ACC112 (cell line): ENCODE measurements at regions not wholly inside any gene's neighbourhood (a gene's known extent, or its start where the extent isn't known, plus 50 kb on each side); places are given as distances from the start of the nearest gene placed in this dataset.

Source experiments
- H2AFZ ChIP-seq: fragments of 200-600 bp; sonication (generic); one replicate; pipeline ENCODE4 v1.6.0; 2017; ENCODE audit warnings: antibody characterized with exemption, low read length; ENCODE audit not compliant: unreplicated experiment
- H3K27ac ChIP-seq: fragments of 200-600 bp; sonication (generic); 2 replicates; pipeline ENCODE4 v1.5.1; 2014; ENCODE audit warnings: low read depth, mild to moderate bottlenecking, antibody characterized with exemption, low read length, moderate library complexity
- H3K27me3 ChIP-seq: fragments of 200-600 bp; sonication (generic); 2 replicates; pipeline ENCODE4 v1.6.1; 2014; ENCODE audit warnings: mild to moderate bottlenecking, antibody characterized with exemption, low read length, moderate library complexity, mixed read lengths; ENCODE audit not compliant: insufficient read depth
- H3K36me3 ChIP-seq: fragments of 200-600 bp; sonication (generic); 2 replicates; pipeline ENCODE4 v1.6.1; 2016; ENCODE audit warnings: mild to moderate bottlenecking, antibody characterized with exemption, low read length, moderate library complexity, mixed read lengths; ENCODE audit not compliant: insufficient read depth
- H3K4me1 ChIP-seq: fragments of 200-600 bp; sonication (generic); one replicate; pipeline ENCODE4 v1.6.1; 2016; ENCODE audit warnings: low read length, mixed read lengths; ENCODE audit not compliant: insufficient read depth, unreplicated experiment, control insufficient read depth
- H3K4me3 ChIP-seq: fragments of 200-600 bp; sonication (generic); 2 replicates; pipeline ENCODE4 v1.5.1; 2014; ENCODE audit warnings: mild to moderate bottlenecking, low read depth, low read length
- H3K79me2 ChIP-seq: fragments of 200-600 bp; sonication (generic); one replicate; pipeline ENCODE4 v1.6.0; 2016; ENCODE audit warnings: low read length; ENCODE audit not compliant: control insufficient read depth, unreplicated experiment, insufficient read depth

DNA sequence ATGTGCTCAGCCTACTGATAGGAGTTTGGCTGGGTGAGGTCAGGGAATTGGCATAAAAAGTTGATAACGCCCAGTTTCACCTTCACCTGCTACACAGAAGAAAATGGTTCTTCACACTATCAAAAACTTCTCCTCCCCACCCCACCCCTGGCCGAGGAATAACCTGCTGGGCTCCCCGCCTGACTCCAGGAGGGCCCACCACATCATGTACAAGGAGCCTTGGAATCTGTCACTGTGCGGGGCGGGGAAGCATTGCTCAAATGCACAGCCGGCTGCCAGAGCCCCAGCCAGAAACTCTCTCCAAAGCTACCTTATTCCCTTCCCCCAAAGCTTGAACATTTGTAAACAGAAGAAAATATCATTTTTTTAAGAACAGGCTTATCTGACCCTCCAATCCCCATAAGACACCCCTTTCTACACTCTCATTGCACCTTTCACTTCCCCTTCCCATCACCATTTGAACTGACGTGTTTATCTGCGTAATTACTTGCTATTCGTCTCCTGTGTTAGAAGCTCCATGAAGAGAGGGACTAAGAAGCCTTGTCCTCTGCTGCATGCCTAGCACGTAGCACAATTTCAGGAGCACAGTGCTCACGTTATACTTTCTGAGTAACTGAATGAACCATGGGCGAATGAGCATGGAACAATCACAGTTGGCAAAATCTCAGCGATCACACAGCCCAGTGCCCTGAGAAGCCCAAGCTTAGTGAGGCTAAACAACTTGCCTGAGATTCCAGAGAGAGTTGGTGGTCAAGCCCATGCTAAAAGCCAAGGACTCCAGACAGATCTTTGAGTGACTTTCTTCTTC lies 82.9 kb downstream of the HES1 start:
- Histone ChIP-seq H3K4me1 (no peaks in the 10 kb centered on the region), H2AFZ (no peak overlapping the region), H3K27me3 (peaks cover 37% of the 10 kb centered on the region), H3K36me3 (no peaks in the 10 kb centered on the region), H3K27ac (no peak overlapping the region), H3K4me3 (no peak overlapping the region), H3K79me2 (no peaks in the 10 kb centered on the region)

DNA sequence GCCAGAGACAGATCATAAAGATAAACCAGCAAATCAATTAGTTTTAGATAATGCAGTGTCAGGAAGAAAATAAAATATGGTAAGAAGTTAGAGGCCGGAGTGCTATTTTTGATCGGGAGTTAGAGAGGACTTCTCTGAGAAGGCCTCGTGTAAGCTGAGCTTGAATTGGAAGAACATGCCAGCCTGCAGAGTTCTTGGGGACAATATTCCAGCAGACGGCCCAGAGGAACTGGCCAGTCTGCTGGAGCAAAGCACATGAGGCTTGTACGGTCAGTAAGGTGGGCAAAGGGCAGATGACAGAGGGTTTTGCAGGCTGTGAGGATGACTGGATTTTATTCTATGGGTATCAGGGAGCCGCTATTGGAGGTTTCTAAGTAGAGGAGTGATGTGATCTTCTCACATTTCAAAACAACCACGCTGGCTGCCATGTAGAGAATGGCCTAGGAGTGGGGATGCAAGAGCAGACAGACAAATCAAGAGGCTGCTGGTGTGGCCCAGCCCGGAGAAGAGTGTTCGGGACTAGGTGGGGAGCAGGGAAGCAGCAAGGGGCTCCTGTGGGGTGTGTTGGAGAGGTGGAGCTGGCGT lies 84.0 kb downstream of the HES1 start:
- Histone ChIP-seq H3K4me1 (no peaks in the 10 kb centered on the region), H2AFZ (no peak overlapping the region)

DNA sequence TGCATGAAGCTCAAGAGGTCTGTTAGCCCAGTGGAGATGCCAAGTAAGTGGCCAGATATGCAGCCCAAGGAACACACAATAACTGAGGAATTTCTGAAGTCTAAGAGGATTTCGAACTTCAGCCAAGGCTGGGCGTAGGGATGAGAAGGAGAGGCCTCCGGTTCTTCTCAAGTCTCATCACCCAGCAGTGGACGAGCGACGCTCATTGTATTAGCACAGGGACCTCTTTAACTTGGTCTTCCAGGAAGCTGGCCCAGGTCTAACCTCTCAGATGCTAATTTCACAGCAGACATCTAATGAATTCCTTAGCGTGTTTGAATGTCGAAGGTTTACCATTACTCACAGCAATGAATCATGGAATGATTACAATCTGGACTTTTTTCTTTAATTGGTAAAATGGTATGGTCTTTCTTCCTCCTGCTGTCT lies 85.0 kb downstream of the HES1 start:
- Histone ChIP-seq H3K36me3 (no peaks in the 10 kb centered on the region), H3K79me2 (no peaks in the 10 kb centered on the region), H3K4me3 (no peak overlapping the region), H3K27ac (no peak overlapping the region), H2AFZ (no peak overlapping the region), H3K27me3 (peaks cover 45% of the 10 kb centered on the region), H3K4me1 (no peaks in the 10 kb centered on the region)

More for the DNA sequence above, 84.0 kb downstream of the HES1 start:
- Histone ChIP-seq H3K27ac (no peak overlapping the region), H3K27me3 (peaks cover 40% of the 10 kb centered on the region), H3K79me2 (no peaks in the 10 kb centered on the region), H3K36me3 (no peaks in the 10 kb centered on the region), H3K4me3 (no peak overlapping the region)

DNA sequence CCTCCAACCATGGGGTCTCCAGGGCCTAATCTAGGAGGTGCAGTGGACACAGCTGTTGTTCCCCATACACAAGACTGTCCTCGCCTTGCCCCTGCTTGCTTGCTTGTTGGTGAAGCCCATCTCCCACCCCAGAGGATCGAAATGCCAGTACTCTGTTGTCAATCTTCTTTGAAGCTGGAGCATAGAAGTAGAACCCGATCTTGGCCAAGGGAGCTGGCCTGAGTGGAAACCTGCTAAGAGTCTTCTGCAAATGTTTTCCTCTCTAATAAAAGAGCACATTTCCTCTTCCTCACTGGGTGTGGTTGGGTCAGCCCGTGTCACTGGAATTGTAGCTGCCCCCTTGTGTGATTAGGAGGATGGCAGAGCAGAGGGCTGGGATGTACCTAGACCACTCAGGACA lies 85.4 kb downstream of the HES1 start:
- peaks cover 47% of the 10 kb centered on the region for H3K27me3 ChIP-seq
- H3K79me2 ChIP-seq: no peaks in the 10 kb centered on the region
- H3K4me1 ChIP-seq: no peaks in the 10 kb centered on the region
- H3K27ac ChIP-seq: no peak overlapping the region
- H3K36me3 ChIP-seq: no peaks in the 10 kb centered on the region
- H2AFZ ChIP-seq: no peak overlapping the region
- H3K4me3 ChIP-seq: no peak overlapping the region

DNA sequence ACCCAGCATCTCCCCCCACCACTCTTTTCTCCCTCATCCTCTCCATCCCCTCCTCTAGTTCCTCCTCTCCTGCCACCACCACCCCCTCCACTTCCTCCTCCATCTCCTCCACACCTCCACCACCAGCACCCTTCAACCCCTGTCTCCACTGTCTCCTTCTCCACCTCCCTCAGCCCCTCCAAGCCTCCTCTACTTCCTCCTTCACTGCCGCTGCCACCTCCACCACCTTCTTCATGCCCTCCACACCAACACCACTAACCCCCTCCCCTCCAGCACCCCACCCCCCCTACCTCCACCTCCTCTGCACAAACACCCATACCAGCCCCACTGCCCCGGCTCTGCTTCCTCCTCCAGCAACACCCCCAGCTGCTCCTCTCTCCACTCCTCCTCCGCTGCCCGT lies 88.0 kb downstream of the HES1 start:
- no peaks in the 10 kb centered on the region for H3K4me1 ChIP-seq
- H3K79me2 ChIP-seq: no peaks in the 10 kb centered on the region
- H3K27ac ChIP-seq: no peak overlapping the region

DNA sequence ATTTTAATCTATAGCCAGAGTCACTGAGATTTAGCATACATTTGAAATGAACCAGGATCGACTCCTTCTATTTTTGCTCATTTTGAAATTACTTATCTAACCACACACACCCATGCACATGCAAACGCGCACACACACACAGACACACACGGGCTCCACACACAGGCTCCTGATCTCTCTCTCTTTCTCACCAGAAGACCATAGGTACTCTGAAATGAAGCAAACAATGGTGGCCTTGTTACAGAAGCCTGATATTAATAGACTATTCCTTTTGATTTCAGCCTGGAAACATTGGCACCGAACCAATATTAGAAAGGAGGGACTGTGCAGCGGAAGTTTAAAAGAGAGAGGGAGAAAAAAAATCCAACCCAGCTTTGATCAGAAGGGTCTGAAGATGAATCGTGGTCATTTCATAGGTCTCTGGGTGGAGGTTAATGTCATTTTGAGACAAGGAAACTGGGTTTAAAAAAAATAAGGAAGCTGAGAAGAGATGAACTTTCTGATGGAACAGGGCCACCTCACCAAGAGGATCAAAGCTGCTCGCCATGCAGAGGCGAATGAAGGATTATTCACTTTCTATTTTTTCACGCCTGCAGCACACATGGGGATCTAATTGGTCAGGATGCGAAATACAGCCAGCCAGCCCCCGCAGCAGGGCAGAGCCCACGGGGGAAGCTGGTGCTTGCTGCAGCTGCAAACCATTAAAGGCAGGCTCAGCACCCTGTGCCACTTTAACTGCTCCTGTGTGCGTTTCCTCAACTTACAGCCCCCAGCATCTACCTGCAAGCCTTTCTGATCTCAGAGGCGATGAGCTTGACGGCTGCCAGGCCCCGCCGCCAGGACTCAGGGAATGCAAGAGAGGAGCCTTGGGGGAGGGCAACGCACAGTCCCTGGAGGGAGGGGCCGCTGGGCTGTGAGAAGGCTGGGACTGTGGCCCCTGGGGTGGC lies 88.8 kb downstream of the HES1 start:
- no peaks in the 10 kb centered on the region for H3K4me1 ChIP-seq
- no peak overlapping the region for H2AFZ ChIP-seq
- H3K4me3 ChIP-seq: no peak overlapping the region

More for the DNA sequence above, 88.0 kb downstream of the HES1 start:
- Histone ChIP-seq H3K27me3 (peaks cover 57% of the 10 kb centered on the region), H2AFZ (no peak overlapping the region), H3K36me3 (no peaks in the 10 kb centered on the region), H3K4me3 (no peak overlapping the region)

DNA sequence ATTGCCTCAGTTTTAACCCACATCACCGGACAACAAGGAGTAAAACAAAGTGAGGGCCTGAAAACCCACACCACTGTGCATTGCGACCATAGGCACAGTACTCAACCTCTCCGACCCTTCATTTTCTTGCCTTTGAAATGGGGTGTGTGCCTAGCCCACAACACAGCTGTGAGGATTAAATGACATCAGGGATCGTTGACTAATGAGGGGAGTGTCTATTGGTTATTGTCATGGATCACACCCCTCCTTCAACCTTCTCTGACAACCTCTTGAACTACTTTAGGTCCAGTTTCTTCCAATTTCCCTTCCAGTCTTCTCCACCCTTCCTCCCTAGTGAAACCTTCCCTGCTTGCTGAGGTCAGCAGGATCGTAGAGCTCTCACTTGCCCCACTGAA lies 89.5 kb downstream of the HES1 start:
- H3K36me3 ChIP-seq: no peaks in the 10 kb centered on the region
- peaks cover 50% of the 10 kb centered on the region for H3K27me3 ChIP-seq
- no peak overlapping the region for H3K4me3 ChIP-seq
- no peaks in the 10 kb centered on the region for H3K79me2 ChIP-seq
- no peaks in the 10 kb centered on the region for H3K4me1 ChIP-seq
- H2AFZ ChIP-seq: no peak overlapping the region
- no peak overlapping the region for H3K27ac ChIP-seq

More for the DNA sequence above, 88.8 kb downstream of the HES1 start:
- Histone ChIP-seq H3K79me2 (no peaks in the 10 kb centered on the region), H3K27ac (no peak overlapping the region), H3K36me3 (no peaks in the 10 kb centered on the region), H3K27me3 (peaks cover 50% of the 10 kb centered on the region)

DNA sequence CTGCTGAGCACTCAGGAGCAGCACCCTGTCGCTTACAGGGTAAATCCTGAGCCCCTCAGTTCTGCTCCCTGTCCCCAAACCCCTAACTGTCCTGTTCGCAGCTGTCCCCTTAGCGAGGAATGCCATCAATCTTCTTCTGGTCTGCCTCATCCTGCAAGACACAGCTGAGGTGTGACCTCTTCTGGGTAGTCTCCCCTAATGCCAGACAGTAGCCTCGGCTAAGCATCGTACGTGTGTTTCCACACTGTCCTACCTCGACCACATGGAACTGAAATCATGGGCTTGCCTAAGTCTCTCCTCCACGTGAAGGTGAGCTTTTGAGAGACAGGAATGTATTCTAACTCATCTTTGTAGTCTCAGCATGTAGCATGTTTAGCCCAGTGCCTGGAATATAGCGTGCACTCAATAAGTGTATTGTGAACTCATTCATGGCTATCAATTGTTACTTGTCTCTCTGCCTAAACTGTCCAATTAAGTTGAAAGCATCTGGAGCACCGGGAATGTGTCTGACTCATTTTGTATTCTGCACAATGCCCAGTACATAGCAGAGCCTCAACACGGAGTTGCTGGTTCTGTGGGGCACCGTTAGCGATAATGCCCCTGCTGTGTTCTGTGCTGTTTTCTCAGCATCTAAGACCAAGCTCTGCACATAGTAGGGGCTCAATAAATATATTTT lies 90.2 kb downstream of the HES1 start:
- H3K36me3 ChIP-seq: no peaks in the 10 kb centered on the region

DNA sequence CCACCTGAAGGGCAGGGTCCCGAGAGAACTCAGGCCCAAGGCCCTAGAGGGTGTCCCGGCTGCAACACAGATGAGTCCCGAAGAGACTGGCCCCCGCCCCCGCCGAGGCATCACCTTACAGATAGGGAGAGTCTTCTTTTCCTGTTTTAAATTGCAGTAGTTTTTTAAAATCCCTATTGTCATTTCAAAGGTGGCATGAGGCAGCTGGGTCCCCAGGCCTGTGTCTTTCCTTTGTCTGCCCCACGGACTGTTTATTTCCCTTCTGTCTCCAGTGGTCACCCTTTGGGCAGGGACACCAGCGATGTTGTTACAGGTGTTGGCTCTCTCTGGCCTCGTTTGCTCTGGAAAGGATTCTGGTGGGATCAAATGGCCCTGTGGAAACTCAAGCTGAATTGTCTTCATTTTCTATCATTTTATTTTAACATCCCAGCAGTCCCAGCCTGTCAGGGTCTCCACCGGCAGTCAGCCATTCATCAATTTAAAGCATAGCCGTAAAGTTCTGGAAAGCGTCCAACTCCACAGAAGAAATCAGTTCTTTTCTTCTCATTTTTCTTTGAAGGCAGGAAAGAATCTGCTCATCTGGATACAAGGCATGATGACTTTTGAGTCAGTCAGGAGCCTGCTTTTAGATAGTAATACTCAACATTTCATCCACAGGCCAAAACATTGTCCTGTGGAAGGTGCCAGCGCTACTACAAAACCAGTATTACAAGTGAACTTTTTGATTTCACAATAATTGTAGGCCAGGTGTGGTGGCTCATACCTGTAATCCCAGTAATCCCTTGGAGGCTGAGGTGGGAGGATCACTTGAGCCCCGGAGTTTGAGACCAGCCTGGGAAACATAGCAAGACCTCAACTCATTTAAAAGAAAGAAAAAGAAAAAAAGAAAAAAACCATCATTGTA lies 96.2 kb downstream of the HES1 start:
- peaks cover 28% of the 10 kb centered on the region for H3K27me3 ChIP-seq

More for the DNA sequence above, 90.2 kb downstream of the HES1 start:
- Histone ChIP-seq H3K79me2 (no peaks in the 10 kb centered on the region), H3K27me3 (peaks cover 50% of the 10 kb centered on the region), H3K27ac (no peak overlapping the region), H2AFZ (no peak overlapping the region), H3K4me1 (no peaks in the 10 kb centered on the region), H3K4me3 (no peak overlapping the region)

More for the DNA sequence above, 96.2 kb downstream of the HES1 start:
- Histone ChIP-seq H3K36me3 (no peaks in the 10 kb centered on the region), H3K27ac (no peak overlapping the region), H2AFZ (no peak overlapping the region), H3K4me1 (no peaks in the 10 kb centered on the region), H3K79me2 (no peaks in the 10 kb centered on the region), H3K4me3 (no peak overlapping the region)
